ENCODE measurements at regions not wholly inside any gene's neighbourhood (a gene's known extent, or its start where the extent isn't known, plus 50 kb on each side); places are given as distances from the start of the nearest gene placed in this dataset.

DNA sequence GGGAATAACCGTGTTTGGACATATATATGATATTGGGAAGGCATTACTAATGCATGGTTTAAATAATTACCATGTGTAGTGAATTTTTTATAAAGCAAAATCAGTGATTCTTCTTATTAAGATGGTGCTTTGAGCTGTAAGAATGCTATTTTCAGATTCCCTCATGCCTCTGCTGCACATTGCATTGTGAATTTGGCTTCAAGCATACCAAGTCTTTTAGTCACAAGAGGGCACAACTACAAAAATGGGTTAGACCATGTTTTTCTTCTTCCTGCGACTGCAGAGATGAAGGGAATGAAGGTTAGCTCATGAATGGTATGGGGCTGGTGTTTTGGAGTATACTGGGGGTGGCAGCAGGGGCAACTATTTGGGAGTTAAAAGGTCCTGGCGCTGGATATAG is 320.1 kb downstream of the SLC4A3 start:
- no peak for DNase-seq (ENCODE audit: low read depth in 2 of 2, low spot score in 1 of 2)

DNA sequence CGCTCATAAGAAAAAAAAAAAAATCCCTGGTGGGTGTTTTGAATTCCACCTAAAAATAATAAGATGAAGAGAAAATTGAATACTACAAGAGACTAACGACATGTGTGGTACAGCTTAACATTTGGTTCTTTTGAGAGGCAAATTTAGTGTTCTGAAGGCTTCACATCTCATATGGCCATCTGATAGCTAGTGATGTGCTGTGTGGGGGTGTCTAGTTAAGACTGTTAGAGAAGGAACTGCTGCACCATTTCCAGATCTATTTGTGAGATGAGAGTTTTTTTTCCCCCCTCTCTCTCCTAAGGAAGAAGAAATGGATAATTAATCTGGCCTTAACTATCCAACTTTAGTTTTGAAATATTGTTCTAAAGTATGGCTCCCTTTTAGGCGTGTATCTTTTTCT is 321.6 kb downstream of the SLC4A3 start:
- DNase-seq (ENCODE audit: low read depth in 2 of 2, low spot score in 1 of 2), result no peak

DNA sequence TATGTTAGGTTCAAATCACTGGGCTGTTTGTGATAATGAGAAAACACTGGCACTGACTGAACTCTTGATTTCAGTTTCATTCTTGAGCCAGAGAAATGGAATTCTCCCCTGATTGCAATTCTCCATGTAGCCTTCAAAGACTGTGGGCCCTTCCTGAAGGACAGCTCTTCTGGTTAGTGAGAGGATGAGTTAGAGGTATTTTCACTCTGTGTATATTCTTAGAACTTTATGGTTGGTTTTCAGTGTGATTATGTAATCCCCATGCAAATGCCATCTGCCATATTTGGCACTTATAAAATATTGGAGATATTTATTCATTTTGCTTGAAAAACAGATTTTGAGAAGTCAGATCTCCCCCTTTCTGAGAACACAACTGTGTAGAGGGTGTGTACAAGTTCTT is 323.7 kb downstream of the SLC4A3 start:
- no peak for DNase-seq (ENCODE audit: low read depth in 2 of 2, low spot score in 1 of 2)

DNA sequence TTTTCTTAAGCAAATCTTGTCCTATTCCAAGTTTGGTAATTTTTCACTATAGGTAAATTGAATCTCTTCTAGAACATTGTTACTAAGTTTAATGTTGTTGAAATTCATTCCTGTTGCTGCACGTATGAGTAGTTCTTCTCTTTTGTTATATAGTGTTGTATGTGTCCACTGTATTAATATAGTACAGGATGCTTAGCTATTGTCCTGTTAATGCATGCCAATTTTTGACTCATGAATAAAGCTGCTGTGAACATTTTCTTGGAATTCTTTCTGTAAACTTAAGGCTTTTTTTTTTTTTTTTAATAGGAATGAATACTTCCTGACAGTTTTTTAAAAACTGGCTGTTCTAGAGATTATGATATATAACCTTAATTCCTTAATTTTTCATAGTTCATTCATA is 326.9 kb downstream of the SLC4A3 start:
- DNase-seq (ENCODE audit: low read depth in 2 of 2, low spot score in 1 of 2), result no peak

DNA sequence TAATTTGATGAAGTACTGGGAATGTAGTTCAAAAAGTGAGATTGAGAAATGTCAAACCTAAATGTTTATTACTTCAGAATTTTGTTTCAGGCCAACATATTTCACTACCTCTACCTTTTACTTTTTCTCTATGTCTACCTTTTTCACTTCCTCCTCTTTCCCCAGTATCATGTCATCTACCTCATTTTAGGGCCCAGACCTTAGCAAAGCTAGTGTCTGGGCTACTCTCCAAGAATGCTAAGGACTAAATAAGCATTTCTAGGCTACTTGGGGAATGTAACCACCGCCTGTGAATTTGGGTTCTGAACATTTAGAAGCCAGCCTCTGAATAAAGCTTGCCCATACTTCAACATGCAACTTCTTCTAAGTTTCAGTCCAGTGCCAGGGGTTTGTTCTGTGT is 330.4 kb downstream of the SLC4A3 start:
- DNase-seq (ENCODE audit: low read depth in 2 of 2, low spot score in 1 of 2), result no peak

DNA sequence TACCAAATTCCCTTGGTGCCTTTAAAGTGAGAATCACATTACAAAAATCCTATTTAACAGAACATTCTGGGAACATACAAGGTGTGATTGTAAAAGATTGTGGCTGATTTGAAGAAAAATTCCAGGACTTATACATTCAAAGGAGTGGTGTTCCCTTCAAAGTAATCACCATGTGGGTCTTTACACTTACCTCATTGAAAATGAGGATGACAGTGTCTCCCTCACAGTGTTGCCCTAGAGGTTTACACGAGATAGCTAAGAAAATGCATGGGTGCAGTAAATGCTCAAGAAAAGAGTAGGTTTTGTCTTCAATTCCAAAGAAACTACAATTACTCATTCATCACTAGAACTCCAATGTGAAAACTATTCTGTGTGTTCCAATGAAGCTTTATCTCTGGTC is 331.5 kb downstream of the SLC4A3 start:
- DNase-seq (ENCODE audit: low read depth in 2 of 2, low spot score in 1 of 2), result no peak

DNA sequence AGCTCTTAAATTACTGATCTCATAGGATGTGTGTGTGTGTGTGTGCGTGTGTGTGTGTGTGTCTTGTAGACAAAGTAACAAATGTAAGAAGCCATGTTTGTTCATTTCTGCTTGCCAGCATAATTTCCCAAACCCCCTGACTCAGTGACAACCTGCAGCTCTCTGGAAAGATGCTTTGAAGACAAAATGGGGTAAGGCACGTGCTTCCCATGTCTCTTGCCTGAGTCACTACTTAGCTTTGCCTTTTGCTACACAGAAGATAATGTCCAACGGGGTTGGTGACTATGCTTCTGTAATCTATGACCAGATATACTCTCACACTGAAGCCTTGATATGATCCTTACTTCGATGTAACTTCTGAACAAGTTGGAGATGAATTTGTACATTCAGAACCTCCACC is 332.0 kb downstream of the SLC4A3 start:
- DNase-seq (ENCODE audit: low read depth in 2 of 2, low spot score in 1 of 2), result no peak

DNA sequence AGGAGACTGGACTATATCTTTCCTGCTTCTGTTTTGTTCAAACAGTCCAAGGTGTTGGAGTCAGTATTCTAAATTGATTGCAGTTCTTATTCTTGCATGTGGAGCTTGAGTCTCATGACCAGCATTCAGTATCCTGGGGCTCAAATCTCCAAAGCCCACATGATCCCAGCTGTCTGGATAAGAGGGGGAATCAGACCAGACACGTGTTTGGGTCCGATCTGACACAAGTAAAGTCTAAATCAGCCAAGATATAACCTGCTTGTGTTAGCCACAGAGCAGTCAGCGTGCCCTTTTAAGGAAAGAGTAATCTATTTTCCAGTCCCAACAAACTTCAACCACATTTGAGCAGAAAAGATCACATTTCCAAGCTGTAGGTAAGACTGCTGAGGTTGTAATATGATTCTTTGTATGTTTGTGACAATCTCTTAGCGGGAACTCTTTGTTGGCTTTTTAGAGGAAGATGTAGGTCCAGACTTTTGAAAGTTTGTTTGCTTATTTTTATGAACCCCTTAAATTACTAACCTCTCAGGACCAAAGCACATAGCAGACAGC is 334.6 kb downstream of the SLC4A3 start:
- no peak for DNase-seq (ENCODE audit: low read depth in 2 of 2, low spot score in 1 of 2)

DNA sequence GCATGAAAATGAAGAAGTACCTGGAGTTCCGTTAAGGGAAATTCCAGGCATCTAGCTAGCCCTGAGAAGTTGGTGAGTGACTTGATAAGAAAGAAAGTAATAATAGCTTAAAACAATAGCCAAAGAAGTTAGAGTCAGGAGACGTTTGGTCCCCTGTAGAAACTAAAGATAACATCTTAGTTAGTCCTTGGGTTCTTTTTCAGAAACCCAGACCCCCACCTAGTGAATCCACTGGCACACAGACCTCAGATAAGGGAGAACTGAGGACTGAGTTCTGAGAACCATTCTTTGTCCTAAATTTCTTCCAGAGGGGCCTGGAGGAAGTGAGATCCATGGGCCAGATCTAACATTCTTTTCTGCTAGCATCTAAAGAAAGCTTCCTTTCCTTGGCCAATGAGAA is 335.4 kb downstream of the SLC4A3 start:
- DNase-seq (ENCODE audit: low read depth in 2 of 2, low spot score in 1 of 2), result no peak

DNA sequence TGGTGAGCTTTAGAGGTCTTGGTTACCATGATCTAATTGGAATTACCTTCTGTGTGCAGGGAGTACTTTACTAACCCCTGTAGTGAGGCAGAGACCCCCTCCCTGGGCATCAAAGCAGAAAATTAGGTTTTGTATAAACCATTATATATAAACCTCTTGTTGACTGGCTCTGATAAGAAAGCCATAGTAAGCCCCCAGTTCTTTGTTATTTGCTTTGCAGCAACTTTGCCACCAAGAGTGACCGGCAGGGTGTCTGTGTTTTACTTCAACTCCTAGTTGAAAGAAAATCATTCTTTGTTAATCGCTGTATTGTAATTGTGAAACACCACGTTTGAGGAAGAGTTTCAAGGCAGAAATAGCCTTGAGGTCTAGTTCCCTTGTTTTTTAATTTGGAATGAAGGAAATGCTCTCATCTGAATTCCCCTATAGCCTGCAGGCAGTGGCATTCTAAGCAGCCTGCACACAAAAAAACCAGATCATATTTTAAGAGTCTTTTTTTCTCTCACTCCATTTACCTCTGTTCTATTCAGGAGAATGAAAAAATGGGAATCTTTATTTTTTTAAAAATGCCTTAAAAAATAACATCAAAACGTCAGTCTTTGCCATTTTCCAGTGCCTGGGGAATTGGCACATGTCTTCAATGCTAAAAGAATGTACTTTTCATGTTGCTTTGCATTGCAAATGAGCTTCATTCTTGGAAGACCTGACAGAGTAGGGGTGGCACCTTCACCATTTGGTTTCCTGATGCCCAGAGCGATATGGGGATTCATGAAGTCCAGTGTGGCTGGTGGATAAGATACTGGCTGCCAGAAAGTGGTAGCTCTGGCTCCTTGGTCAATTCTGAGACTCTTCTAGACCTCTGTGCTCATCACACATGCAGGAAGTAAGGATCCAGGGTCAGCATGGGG is 338.1 kb downstream of the SLC4A3 start:
- DNase-seq (ENCODE audit: low read depth in 2 of 2, low spot score in 1 of 2), result no peak

DNA sequence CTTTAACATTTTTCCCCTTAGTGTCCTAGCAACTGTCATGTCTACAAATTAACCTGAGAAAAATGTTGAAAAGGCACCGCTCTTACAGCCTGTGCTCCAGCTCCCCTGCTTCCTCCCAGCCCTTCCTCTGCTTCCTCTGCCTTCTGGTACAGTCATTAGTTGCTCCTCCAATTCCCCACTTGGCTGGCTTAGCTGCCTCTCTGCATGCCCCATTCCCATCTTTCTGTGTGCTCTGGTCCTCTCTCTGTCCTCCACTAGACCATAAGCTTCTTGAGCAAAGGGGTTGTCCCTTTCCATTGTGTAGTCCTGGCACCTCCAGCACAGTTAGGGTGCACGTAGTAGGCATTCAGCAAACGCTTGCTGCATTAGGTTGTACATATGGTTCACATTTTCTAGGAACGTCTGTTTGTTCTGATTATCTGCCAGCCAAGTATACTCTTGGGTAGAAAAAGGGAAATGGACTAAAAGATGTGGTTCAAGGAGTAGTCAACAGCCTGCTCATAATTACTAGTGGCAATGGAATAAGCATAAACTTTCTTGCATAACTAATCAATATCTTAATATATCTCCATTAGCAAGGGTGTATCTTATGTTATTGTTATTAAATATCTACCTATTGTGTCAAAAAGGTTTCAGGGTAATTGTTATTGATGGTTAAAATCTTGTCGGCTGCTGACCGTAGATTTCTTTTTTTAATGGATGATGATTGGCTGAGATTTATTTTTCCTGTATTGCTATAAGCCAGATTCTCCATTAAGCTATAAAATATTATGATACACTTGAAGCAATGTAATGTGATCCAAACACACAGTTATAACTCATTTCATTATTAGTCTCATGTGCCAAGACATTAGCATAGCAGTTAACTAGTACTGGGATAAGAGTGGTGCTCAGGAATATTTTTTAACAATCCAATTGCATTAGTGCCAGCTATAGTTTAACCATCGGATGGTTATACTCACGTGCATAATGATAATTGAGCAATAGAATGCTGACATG is 340.1 kb downstream of the SLC4A3 start:
- no peak for DNase-seq (ENCODE audit: low read depth in 2 of 2, low spot score in 1 of 2)

DNA sequence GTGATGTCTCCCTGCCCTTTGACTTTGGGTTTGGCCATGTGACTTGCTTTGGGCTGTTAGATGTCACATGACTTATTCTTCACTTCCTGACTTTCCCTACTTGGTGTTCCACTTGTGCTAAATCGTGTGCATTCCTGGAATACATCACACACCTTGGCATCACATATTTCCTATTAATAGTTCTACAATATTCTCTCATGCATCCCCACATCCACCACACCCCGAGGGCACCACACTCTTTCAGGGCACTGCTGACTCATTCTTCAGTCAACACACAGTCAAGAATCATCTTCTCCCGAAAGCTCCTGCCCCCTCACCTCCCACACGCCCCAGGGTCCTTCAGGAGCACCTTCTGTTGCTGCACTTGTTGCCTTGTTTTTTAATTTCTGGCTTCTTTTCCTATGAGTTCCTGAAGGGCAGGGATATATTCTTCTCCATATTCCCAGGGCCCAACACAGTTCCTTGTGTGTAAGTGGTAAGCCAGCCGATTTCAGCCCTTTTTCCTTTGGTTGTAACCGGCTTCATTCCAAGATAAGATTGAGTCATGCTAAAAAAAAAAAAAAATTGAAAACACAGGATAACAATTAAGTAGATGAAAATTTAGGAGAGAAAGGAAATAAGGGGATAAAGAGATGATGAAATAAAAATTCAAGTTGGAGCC is 341.4 kb downstream of the SLC4A3 start:
- DNase-seq (ENCODE audit: low read depth in 2 of 2, low spot score in 1 of 2), result no peak

DNA sequence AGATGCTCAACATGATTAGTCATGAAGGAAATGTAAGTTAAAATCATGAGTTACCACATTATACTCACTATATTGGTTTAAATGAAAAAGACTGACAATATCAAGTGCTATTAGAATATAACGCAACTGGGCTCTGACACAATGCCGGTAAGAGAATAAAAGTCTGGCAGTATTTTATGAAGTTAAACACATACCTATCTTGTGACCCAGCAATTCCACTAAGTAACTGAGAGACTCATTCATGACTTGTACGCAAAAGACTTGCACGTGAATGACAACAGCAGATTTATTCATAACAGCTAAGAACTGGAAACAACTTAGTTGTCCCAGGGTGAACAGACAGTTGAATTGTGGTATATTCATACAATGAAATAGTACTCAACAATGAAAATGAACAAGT is 342.1 kb downstream of the SLC4A3 start:
- DNase-seq (ENCODE audit: low read depth in 2 of 2, low spot score in 1 of 2), result no peak

DNA sequence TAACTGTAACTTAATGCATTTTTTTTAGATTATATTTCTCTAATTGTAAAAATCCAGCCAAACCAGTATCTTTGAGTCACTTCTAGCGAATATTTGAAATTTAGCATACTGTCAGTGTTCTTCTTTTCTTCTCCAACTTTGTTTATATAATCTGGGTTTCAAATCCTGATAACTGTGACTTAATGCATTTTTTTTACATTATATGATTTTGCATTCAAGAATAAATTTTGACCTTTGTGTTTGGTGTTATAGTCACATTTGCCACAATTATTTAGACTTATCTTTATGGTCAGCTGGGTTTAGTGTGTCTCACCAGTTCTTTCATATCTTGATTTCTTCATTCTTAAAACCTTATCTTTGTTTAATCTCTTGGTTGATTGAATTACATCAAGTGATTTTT is 345.7 kb downstream of the SLC4A3 start:
- DNase-seq (ENCODE audit: low read depth in 2 of 2, low spot score in 1 of 2), result no peak

DNA sequence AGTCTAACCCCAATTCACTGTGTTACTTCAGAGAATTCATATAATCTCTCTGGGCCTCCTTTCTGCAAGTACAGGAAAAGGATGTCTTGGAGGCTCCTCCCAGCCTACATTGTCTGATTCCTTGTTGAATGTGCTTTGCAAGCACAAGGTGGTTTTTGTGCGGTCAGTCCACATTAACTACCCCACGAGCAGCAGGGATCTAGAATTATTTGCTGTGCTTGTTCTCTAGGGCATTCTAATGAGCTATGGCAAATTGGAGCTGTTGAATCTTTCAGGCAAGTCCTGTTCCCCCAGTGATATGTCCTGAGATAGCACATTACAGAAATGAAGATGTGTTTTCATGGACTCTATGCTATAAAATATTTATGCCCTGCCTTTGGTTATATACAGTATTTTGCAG is 349.4 kb downstream of the SLC4A3 start:
- no peak for DNase-seq (ENCODE audit: low read depth in 2 of 2, low spot score in 1 of 2)

DNA sequence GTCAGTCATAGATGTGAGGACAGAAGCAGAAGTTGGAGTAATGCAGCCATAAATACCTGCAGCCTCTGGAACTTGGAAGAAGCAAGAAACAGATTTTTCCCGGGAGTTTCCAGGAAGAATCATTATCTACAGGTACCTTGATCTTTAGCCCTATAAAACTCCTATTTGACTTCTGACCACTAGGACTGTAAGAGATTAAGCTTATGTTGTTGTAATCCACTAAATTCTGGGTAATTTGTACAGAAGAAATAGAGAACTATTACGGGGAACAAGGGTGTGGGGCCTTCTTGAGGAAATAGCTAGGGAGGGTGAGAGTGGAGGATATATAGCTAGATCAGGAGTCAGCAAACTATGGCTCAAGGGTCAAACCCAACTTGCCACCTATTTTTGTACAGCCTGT is 353.2 kb downstream of the SLC4A3 start:
- no peak for DNase-seq (ENCODE audit: low read depth in 2 of 2, low spot score in 1 of 2)

DNA sequence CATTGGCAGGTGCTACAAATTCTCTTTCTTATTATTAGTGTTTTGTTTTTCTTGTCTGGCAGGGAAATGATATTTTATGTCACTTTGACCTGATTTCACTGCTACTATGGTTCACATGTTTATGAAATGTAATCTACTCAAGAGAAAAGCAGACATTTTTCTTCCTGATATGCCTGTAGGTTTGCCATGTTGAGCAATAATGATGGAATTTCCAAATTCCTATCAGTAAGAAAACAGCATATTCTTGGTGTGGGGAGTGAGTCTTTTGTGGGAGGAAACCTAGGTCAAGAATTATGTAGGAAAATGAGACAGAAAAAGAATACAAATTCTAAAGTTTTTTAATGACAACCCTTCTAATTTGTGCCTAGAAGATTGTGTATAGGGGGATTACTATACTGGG is 356.4 kb downstream of the SLC4A3 start:
- no peak for DNase-seq (ENCODE audit: low read depth in 2 of 2, low spot score in 1 of 2)

DNA sequence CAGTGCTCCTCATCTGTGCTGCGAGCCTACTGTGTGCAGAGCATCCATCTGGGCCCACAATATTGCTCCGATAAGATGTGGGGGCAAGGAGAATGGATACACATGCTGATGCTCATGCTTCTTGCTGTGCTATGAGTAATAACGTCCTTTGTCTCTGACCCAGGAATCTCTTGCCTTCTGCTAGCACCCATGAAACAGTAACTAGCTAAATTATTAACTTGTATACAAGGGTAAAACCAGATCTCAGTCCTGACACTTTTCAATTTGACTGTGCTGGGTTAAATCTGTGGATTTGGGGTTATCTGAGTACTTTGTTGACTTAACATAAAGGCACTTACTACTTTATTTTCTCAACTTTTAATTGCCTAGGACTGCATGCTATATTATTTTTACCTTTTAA is 357.6 kb downstream of the SLC4A3 start:
- DNase-seq (ENCODE audit: low read depth in 2 of 2, low spot score in 1 of 2), result no peak

DNA sequence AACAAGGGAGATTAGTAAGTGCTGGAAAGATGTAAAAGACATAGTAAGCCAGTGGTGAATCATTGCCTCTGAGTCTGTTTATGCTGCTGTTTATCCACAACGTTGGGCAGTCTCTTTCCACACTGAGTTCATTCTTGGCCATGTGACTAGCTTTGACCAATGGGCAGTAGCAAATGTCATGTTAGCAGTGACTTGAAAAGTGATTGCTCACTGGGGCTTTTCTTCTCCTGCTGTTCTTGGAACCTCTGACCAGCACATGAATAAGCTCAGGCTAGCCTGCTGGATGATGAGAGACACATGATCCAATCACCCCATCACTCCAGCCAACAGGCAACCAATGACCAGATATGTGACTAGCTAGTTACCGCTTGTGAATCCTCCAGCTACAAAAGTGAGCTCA is 360.4 kb downstream of the SLC4A3 start:
- DNase-seq (ENCODE audit: low read depth in 2 of 2, low spot score in 1 of 2), result no peak

DNA sequence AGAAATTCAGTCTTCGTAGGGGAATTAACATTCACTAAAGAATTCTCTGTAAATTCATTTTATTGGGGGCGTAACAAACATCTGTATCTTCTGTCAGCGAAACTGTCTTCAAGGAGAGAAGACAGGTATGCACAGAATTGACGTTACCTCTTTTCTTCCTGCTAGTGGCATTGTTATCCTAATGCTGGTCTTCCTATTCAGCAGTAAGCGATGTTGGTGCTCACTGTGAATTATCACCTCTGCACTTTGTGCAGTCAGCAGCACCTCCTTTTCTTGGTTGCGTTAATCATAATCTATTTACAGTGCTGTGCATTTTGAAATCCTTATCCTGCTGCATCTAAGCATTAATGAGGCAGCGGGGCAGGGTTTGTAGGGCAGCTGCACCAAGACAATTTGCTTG is 362.3 kb downstream of the SLC4A3 start:
- DNase-seq (ENCODE audit: low read depth in 2 of 2, low spot score in 1 of 2), result no peak

DNA sequence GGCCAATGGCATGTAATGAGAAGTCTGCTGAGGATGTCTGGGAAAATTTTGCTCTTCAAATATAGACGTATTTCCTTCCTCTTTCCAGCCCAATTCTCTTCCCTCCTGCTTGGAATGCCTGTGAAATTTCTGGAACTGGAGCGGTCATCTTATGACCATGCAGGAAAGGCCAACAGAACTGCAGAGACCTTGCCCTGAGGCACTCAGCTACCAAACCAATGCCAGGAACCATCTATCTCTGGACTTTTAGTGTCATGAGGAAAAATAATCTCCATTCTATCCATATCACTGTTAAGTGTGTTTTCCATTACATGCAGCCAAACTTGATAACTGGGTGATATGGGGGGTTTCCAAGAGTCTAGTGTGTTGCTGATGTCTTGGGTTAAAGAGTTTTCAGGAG is 363.7 kb downstream of the SLC4A3 start:
- no peak for DNase-seq (ENCODE audit: low read depth in 2 of 2, low spot score in 1 of 2)

Measured in stimulated activated CD8-positive, alpha-beta memory T cell treated with anti-CD3 and anti-CD28 coated beads, Interleukin-4, amount 100 ng/mL, for 1 hour (primary cell).